ENCODE measurements at regions not wholly inside any gene's neighbourhood (a gene's known extent, or its start where the extent isn't known, plus 50 kb on each side); places are given as distances from the start of the nearest gene placed in this dataset.

DNA sequence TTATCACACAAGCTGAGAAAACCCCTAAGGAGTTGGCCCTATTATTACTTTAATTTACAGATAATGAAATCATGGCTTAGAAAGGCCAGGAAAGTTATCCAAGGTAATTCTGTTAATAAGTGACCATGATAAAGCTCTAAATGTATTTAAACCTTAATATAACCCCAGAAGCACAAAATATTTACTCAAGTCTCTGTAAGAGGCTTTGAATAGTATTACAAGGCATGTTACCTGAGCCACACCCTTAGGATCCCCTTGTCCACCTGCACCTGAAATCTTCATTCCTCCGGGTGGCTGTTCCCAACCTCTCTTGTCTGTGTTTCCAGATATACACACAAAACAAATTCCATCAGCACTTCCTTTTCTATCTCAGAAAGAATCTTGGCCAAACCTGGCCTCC is 271.6 kb upstream of the BMP2 start:
- in situ Hi-C loops (cut with HindIII; ENCODE audit: low pct_unique_long_range_greater_than_20kb, low sequenced_read_pairs) (no loop called here), intact Hi-C loops (cut with micrococcal nuclease; ENCODE audit: unreplicated experiment) (no loop called here)
- H3K27ac ChIP-seq (ENCODE audit: low read length) = no peak overlapping the region
- TF ChIP-seq, protein P1, sequence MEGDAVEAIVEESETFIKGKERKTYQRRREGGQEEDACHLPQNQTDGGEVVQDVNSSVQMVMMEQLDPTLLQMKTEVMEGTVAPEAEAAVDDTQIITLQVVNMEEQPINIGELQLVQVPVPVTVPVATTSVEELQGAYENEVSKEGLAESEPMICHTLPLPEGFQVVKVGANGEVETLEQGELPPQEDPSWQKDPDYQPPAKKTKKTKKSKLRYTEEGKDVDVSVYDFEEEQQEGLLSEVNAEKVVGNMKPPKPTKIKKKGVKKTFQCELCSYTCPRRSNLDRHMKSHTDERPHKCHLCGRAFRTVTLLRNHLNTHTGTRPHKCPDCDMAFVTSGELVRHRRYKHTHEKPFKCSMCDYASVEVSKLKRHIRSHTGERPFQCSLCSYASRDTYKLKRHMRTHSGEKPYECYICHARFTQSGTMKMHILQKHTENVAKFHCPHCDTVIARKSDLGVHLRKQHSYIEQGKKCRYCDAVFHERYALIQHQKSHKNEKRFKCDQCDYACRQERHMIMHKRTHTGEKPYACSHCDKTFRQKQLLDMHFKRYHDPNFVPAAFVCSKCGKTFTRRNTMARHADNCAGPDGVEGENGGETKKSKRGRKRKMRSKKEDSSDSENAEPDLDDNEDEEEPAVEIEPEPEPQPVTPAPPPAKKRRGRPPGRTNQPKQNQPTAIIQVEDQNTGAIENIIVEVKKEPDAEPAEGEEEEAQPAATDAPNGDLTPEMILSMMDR (IDR thresholded peaks at IDR 0.05) = no peak
- TF ChIP-seq TCF7L2 (IDR thresholded peaks at IDR 0.05; ENCODE audit: low read depth, low read length) = no peak
- no peak for TF ChIP-seq REST (IDR thresholded peaks at IDR 0.05; ENCODE audit: insufficient read depth in 1 of 2, low read depth in 2 of 2, low read length in 1 of 2)
- TF ChIP-seq POLR2AphosphoS5 (IDR thresholded peaks at IDR 0.05; ENCODE audit: low read depth, low read length) = no peak
- no peak for TF ChIP-seq SIN3A (IDR thresholded peaks at IDR 0.05; ENCODE audit: borderline replicate concordance, insufficient read depth, low read depth, low read length)
- ATAC-seq (no peak), DNase-seq (ENCODE audit: low read depth, low spot score) (no peak)
- H3K27me3 ChIP-seq (ENCODE audit: control insufficient read depth, insufficient read depth, low read length) = no peaks in the 10 kb centered on the region
- H3K4me3 ChIP-seq (ENCODE audit: low read depth in 2 of 2, low read length in 2 of 2) = no peak overlapping the region
- H3K36me3 ChIP-seq (ENCODE audit: control insufficient read depth, insufficient read depth, low read length) = no peaks in the 10 kb centered on the region
- no TSS peak for BruUV-seq (replicated peaks)
- no peaks in the 10 kb centered on the region for H3K4me1 ChIP-seq (ENCODE audit: control insufficient read depth, insufficient read depth, low read length)
- CTCF ChIA-PET = no interaction called here
- POLR2A ChIA-PET = no interaction called here
- 0 out of 2 replicates have a peak, but pooled peaks cover 3% of the 10 kb centered on the region for H3K9me3 ChIP-seq (ENCODE audit: control insufficient read depth, insufficient read depth, low read depth, low read length)

GRCh38 chr20:6492271-6493055 is 275.0 kb upstream of the BMP2 start:
- TF ChIP-seq SIN3A (IDR thresholded peaks at IDR 0.05; ENCODE audit: borderline replicate concordance, insufficient read depth, low read depth, low read length) (no peak), TCF7L2 (IDR thresholded peaks at IDR 0.05; ENCODE audit: low read depth, low read length) (no peak), POLR2AphosphoS5 (IDR thresholded peaks at IDR 0.05; ENCODE audit: low read depth, low read length) (no peak), REST (IDR thresholded peaks at IDR 0.05; ENCODE audit: insufficient read depth in 1 of 2, low read depth in 2 of 2, low read length in 1 of 2) (no peak)
- TF ChIP-seq, protein P1 (IDR thresholded peaks at IDR 0.05) = no peak
- ChIA-PET CTCF (no interaction called here), POLR2A (no interaction called here)
- BruUV-seq (replicated peaks) = no TSS peak
- H3K9me3 ChIP-seq (ENCODE audit: control insufficient read depth, insufficient read depth, low read depth, low read length) = no peaks in the 10 kb centered on the region
- no peaks in the 10 kb centered on the region for H3K4me1 ChIP-seq (ENCODE audit: control insufficient read depth, insufficient read depth, low read length)
- no peak overlapping the region for H3K4me3 ChIP-seq (ENCODE audit: low read depth in 2 of 2, low read length in 2 of 2)
- no peak overlapping the region for H3K27ac ChIP-seq (ENCODE audit: low read length)
- in situ Hi-C loops (cut with HindIII; ENCODE audit: low pct_unique_long_range_greater_than_20kb, low sequenced_read_pairs) = no loop called here
- H3K36me3 ChIP-seq (ENCODE audit: control insufficient read depth, insufficient read depth, low read length) = no peaks in the 10 kb centered on the region
- H3K27me3 ChIP-seq (ENCODE audit: control insufficient read depth, insufficient read depth, low read length) = no peaks in the 10 kb centered on the region
- intact Hi-C loops (cut with micrococcal nuclease; ENCODE audit: unreplicated experiment) = no loop called here
- no peak for DNase-seq (ENCODE audit: low read depth, low spot score)
- ATAC-seq = no peak
